GM18511 (cell line): ENCODE measurements at regions not wholly inside any gene's neighbourhood (a gene's known extent, or its start where the extent isn't known, plus 50 kb on each side); places are given as distances from the start of the nearest gene placed in this dataset.
"Not testable (repeated sequence)": the region's sequence is repeated elsewhere in the genome, so short reads cannot be mapped to it uniquely, and the experiment has no call there.

Experiments
- ATAC-seq: cut with Tn5 transposase; IDR thresholded peaks from one replicate; pipeline ENCODE4 v1.9.1; 2021; ENCODE audit warnings: mild to moderate bottlenecking, moderate library complexity; ENCODE audit not compliant: unreplicated experiment

- no peak for ATAC-seq
Observed at GRCh38 chr7:132030883-132031282, 474.5 kb upstream of the PODXL start.

- no peak for ATAC-seq
Observed at GRCh38 chr7:132030086-132030568, 473.7 kb upstream of the PODXL start.

GRCh38 chr7:132029369-132030085 is 473.1 kb upstream of the PODXL start:
- no peak for ATAC-seq

GRCh38 chr7:132028144-132028920 is 471.9 kb upstream of the PODXL start:
- ATAC-seq, result no peak

DNA sequence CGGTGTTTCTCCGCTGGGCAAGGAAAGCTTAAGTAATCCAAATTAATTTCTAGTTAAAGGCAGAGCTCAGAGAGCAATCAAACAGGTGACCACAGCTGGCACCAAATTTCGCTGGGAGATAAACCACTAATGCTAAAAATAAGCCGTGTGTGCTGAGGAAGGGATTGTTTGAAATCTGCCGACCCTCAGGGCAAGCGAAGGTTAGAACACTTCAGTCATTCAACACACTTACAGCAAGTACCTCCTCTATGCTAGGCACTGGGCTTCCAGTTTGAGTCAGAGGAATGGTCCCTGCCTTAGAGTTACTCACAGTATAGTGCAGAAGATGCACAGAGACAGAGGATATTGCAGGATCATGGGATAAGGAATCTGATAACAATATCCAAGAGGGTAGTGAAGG is 467.9 kb upstream of the PODXL start:
- ATAC-seq, result no peak

DNA sequence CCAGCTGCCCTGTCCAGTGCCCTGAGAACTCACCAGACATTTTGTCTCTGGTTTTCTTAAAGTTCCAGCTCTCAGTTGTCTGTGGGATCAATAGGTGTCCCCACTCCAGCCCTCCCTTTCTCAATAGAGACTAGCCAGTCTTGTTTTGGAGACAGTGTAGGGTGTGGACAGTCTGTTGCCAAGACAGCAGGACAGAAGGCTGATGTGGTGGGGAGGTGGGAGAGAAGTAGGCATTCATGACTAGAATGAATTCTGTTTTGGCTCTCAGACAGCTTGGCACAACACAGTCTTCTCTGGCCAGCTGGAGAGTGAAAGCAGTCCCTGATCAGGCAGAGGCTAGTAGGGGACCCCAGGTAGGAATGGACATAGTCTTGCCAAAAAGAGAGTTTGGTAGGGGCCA is 467.0 kb upstream of the PODXL start:
- no peak for ATAC-seq

DNA sequence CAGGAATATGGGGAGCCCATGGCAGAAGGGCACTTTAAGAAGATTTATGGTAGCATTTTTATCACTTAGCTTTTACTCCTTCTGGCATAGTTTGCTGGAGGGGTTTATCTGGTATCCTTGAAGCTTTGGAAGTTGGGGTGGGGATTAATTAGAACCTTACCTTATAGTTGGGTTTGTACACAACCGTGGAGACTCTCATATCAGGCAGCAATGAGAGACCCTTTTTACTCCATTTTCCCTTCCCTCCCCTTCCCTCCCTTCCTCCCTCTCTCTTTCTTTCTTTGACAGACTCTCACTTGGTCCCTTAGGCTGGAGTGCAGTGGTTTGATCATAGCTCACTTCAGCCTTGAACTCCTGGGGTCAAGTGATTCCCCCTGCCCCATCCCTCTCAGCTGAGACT is 465.8 kb upstream of the PODXL start:
- ATAC-seq, result no peak

DNA sequence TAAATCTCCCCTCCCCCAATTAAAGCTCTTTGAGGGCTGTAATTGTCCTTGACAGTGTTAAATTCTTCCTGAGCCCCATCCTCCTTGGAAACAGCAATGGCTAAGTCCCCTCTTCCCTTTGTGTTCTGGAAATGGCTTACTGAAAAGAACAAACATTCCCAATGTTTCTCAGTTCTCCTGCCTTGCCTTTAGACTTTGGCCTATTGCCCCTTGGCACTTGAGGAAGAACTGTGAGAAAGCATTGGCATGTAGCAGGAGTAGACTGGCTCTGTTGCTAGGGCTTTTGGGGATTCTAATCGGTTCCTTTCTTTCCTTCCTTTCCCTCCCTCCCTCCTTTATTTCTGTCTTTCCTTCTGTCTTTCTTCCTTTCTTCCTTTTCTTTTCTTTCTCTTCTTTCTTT is 463.3 kb upstream of the PODXL start:
- no peak for ATAC-seq

GRCh38 chr7:132009778-132010177 is 453.4 kb upstream of the PODXL start:
- no peak for ATAC-seq

GRCh38 chr7:132004529-132004928 is 448.1 kb upstream of the PODXL start:
- ATAC-seq, result no peak

- ATAC-seq, result no peak
Observed at GRCh38 chr7:132002343-132002968, 446.0 kb upstream of the PODXL start.

DNA sequence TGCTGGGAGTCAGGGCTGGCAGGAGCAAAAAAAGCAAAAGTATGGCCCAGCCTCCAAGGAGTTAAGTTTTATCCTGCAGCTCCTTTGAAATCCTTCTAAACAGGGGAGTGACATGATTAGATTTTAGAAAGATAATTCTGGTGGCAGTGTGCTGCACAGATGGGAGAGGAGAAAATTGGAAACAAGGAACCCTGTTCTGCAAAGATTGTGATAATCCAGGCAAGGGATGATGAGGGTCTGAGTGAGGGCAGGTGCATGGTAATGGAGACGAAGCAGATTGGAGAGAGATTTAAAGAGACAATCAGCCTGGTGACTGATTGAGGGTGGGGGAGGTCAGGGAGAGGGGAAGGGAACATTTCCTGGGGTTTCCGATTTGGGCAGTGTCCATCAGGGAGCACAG is 444.7 kb upstream of the PODXL start:
- ATAC-seq, result no peak

DNA sequence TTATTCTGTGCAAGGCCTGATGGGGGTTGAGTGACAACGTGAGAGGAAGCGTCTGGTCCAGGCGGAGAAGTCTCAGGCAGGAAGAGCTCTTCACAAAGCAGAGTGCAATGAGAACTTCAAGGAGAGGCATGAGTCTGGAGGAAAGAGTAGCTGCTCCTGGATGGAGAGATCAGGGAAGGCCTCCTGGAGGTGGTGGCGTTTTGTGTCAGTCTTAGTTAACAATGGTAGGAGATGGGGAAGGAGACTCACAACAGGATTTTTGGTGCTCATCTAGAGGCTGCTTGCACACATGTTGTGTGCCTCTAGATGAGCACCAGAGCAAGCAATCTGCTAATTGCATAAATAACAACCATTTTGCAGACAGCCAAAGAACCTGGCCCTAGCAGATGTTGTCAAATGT is 442.8 kb upstream of the PODXL start:
- ATAC-seq, result no peak

- ATAC-seq, result no peak
Observed at GRCh38 chr7:131995324-131995723, 438.9 kb upstream of the PODXL start.

DNA sequence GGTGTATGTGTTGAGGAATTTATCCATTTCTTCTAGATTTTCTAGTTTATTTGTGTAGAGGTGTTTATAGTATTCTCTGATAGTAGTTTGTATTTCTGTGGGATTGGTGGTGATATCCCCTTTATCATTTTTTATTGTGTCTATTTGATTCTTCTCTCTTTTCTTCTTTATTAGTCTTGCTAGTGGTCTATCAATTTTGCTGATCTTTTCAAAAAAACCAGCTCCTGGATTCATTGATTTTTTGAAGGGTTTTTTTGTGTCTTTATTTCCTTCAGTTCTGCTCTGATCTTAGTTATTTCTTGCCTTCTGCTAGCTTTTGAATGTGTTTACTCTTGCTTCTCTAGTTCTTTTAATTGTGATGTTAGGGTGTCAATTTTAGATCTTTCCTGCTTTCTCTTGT is 424.6 kb upstream of the PODXL start:
- ATAC-seq, result not testable (repeated sequence)

- not testable (repeated sequence) for ATAC-seq
Observed at GRCh38 chr7:131978118-131978517, 421.7 kb upstream of the PODXL start.

GRCh38 chr7:131976411-131976810 is 420.0 kb upstream of the PODXL start:
- no peak for ATAC-seq

- no peak for ATAC-seq
Observed at GRCh38 chr7:131974671-131975070, 418.2 kb upstream of the PODXL start.

DNA sequence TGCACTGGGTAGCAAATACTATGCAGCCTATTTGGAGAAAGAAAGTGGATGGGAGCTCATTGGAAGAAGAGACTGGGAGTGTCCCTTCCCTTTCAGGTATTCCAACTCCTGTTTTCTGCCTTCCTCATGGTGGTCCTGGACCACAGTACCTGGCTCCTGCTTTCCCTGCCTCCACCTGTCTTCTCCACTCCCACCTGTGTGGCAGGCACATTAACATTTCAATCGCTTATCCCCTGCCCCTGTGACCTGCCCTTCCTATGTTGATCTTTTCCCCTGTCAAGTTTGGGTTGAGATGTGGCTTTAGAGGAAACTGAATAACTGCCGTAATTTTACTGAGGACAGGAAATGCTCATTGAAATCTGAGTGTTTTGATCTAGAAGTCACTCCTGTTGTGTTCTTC is 415.8 kb upstream of the PODXL start:
- ATAC-seq, result no peak

DNA sequence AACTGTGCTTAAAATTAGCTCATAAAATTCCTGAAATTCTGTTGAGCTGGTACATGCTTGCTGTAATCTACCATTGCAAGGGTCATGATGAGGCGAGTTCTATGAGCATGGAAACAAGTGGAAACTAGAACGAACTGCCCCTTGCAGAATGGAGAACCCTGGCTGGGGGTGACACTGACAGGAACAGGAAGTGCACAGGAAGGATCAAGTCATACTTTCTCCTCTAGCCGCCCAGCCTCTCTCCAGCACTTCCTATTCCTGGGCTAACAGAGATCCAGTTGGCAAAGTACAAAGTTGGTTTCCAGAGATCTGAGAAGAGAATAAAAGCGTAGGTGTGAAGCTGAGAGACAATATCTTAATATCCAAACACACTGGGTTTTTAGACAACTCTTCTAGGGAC is 414.2 kb upstream of the PODXL start:
- no peak for ATAC-seq

DNA sequence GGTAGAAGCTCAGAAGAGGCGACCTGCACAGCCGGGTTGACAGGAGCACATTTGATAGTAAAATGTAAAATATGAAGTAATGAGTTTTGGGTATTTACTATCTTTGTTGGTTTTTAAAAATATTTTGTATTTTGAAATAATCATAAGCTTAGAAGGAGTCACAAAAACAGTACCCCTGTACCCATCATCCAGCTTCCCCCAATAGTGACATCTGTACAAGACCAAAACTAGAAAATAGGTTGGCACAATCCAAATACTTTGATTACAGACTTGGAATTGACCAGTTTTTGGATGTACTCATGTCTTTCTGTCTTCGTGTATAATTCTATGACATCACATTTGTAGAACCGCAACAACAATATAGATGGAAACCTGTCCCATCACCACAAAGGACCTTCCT is 413.1 kb upstream of the PODXL start:
- ATAC-seq, result no peak

DNA sequence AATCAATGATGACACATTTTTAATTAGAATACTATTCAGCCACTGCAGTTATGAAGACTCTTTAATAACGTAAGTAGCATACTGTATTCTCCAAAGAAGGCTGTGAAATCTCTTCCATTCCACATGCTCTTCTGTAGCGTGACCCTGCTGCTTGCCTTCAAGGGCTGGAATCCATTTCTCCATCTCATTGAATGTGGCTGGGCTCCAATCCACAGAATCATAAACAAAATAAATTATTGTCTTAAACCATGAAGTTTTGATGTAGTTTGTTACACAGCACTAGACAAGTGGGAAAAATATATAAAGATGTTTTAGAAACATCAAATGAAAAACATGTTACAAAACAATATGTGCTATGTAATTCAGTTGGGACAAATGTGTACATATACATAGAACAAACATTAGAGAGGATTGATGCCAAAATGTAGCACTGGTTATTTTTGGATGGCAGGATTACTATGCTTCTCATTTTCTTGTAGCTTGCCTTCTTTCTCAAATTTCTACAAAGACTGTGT is 410.8 kb upstream of the PODXL start:
- ATAC-seq, result no peak
